ENCODE measurements at regions not wholly inside any gene's neighbourhood (a gene's known extent, or its start where the extent isn't known, plus 50 kb on each side); places are given as distances from the start of the nearest gene placed in this dataset.

DNA sequence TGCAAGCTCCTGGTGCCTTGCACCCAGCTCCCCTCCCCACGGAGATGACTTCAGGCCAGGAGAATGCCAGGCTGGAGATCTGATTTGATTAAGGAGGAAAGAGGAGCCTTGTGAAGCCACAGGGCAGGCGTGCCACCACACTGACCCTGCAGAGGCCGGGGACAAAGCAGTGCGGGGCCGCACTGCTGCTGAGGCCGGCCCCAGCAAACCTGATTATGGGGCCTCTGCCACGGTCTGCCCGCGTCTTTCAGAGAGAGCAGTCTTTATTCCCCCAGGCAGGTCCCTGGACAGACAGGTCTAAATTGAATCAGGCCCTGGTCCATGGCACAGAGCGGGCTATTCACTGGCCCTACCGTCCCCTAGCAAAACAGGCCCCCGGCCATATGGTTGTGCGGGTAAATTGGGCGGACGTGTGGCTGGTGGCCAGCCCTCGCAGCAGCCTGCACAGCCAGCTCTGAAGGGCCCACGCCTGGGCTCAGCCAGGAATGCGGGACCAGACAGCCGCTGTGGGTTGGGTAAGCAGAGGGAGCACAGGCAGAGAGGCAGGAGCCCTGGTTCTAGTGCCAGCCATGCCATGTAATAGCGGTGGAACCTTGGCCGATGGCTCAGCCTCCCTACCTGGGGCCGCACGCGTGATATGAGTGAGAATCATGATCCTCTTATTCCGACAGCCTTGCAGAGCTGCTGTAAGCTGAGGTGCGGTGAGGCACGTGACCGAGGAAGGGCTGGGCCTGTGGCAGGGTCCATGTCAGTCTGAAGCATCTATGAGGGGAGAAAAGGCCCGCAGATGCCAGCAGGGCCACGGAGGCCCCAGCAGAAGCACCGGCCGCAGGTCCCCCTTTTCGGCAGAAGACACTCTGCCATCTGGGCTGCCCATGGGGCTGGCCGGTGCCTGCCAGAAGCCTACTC lies 97.3 kb upstream of the MYCN start:
- DNase-seq, result no peak
- Mint-ChIP-seq H3K4me1 (ENCODE audit: low read depth, unreplicated experiment) (peaks cover 10% of the 10 kb centered on the region), H3K9me3 (ENCODE audit: unreplicated experiment) (peaks cover 5% of the 10 kb centered on the region), H3K27ac (ENCODE audit: unreplicated experiment) (no peak overlapping the region), H3K27me3 (ENCODE audit: unreplicated experiment) (no peaks in the 10 kb centered on the region), H3K4me3 (ENCODE audit: unreplicated experiment) (no peak overlapping the region), H3K36me3 (ENCODE audit: unreplicated experiment) (no peaks in the 10 kb centered on the region)
- TF ChIP-seq, protein P1, sequence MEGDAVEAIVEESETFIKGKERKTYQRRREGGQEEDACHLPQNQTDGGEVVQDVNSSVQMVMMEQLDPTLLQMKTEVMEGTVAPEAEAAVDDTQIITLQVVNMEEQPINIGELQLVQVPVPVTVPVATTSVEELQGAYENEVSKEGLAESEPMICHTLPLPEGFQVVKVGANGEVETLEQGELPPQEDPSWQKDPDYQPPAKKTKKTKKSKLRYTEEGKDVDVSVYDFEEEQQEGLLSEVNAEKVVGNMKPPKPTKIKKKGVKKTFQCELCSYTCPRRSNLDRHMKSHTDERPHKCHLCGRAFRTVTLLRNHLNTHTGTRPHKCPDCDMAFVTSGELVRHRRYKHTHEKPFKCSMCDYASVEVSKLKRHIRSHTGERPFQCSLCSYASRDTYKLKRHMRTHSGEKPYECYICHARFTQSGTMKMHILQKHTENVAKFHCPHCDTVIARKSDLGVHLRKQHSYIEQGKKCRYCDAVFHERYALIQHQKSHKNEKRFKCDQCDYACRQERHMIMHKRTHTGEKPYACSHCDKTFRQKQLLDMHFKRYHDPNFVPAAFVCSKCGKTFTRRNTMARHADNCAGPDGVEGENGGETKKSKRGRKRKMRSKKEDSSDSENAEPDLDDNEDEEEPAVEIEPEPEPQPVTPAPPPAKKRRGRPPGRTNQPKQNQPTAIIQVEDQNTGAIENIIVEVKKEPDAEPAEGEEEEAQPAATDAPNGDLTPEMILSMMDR (IDR thresholded peaks at IDR 0.05; ENCODE audit: partially characterized antibody, unreplicated experiment), result no peak

DNA sequence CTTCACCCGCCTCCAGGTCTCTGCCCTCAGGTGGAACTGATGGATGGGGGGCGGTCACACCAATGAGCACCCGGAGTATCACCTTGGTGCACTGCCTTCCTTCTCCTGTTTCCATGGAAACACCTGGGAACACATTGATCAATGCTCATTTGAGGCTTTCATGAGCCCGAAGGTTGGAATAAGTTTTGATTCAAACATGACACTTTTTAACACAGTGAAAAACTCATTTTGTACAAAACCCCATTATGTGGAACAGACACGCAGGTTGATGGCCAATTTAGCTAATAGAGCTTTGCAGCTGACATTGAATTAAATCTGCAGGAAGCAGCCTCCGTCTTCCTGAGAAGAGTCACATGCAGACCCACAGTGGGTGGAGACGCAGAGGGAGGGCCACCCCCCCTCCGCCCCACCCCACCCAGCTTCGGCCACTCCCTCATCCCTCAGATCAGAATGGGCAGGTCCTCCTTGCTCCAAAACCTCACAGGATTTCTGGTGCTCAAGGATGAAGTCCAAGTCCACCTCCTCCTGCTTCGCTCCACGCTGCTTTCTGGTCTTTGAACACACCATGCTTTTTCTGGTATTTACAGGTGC lies 96.0 kb upstream of the MYCN start:
- H3K4me3 Mint-ChIP-seq (ENCODE audit: unreplicated experiment), result no peak overlapping the region
- H3K27me3 Mint-ChIP-seq (ENCODE audit: unreplicated experiment), result no peaks in the 10 kb centered on the region
- H3K36me3 Mint-ChIP-seq (ENCODE audit: unreplicated experiment), result no peaks in the 10 kb centered on the region
- H3K4me1 Mint-ChIP-seq (ENCODE audit: low read depth, unreplicated experiment), result peaks cover 7% of the 10 kb centered on the region
- peaks cover 5% of the 10 kb centered on the region for H3K9me3 Mint-ChIP-seq (ENCODE audit: unreplicated experiment)
- TF ChIP-seq, protein P1 (IDR thresholded peaks at IDR 0.05; ENCODE audit: partially characterized antibody, unreplicated experiment), result no peak
- H3K27ac Mint-ChIP-seq (ENCODE audit: unreplicated experiment), result no peak overlapping the region
- no peak for DNase-seq

DNA sequence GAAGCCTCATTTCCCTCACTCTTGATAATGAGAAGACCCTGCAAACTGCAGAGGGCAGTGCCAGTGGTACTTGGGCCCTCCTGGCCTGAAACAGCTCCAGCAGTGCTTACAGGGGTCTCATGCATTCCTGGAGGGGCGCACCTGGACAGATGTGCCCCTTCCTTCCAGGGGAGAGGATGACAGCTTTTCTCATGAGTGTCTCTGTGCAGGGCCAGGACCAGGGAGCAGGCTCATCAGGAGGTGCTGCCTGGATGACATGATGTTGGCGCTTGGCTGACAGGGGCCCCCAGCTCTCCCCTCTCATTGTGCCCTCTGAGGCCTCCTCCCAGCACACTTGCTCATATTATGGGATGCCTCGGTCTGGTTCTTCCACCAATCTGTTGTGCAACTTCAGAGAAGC lies 95.1 kb upstream of the MYCN start:
- no peak for DNase-seq
- Mint-ChIP-seq H3K9me3 (ENCODE audit: unreplicated experiment) (peaks cover 7% of the 10 kb centered on the region), H3K4me1 (ENCODE audit: low read depth, unreplicated experiment) (peaks cover 7% of the 10 kb centered on the region), H3K36me3 (ENCODE audit: unreplicated experiment) (no peaks in the 10 kb centered on the region), H3K4me3 (ENCODE audit: unreplicated experiment) (no peak overlapping the region), H3K27ac (ENCODE audit: unreplicated experiment) (no peak overlapping the region), H3K27me3 (ENCODE audit: unreplicated experiment) (no peaks in the 10 kb centered on the region)
- TF ChIP-seq, protein P1 (IDR thresholded peaks at IDR 0.05; ENCODE audit: partially characterized antibody, unreplicated experiment), result no peak

DNA sequence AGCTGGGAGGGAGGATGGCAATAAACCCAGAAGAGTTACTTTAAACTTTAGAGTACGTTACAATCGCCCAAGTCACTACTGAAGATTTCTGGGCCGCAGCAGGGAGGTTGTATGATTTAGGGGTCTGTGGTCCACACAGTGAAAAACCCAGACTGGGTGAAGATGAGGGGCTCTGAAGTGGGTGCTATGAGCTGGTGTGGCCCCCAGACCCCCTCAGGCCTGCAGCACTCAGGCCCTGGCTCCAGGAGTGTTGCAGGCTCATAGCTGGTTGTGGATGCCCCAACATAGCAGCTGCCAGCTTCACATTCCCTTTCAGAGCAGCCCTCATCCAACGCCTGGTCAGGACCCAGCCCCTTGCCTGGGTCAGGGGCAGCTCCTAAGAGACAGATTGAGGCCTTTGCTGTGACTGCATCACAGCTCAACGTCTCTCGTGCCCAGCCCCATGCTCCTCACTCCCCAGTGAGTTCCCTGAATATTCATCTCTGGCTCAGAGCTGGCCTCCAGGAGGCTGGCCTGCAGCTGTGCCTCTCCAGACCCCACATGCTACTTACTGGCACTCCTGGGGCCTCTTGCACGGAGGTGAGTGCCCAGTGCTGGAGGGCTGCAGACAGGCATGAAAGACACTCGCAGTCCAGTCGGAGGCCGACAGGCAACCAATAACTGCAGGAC lies 94.5 kb upstream of the MYCN start:
- H3K27ac Mint-ChIP-seq (ENCODE audit: unreplicated experiment), result peak overlapping the region; percentile 28
- peaks cover 7% of the 10 kb centered on the region for H3K4me1 Mint-ChIP-seq (ENCODE audit: low read depth, unreplicated experiment)
- no peaks in the 10 kb centered on the region for H3K36me3 Mint-ChIP-seq (ENCODE audit: unreplicated experiment)

More for the DNA sequence above, 94.5 kb upstream of the MYCN start:
- Mint-ChIP-seq H3K9me3 (ENCODE audit: unreplicated experiment) (peaks cover 7% of the 10 kb centered on the region), H3K4me3 (ENCODE audit: unreplicated experiment) (no peak overlapping the region), H3K27me3 (ENCODE audit: unreplicated experiment) (no peaks in the 10 kb centered on the region)
- DNase-seq, result peak; percentile 27
- TF ChIP-seq, protein P1 (IDR thresholded peaks at IDR 0.05; ENCODE audit: partially characterized antibody, unreplicated experiment), result no peak
